Stimulated activated CD8-positive, alpha-beta memory T cell treated with anti-CD3 and anti-CD28 coated beads, Interleukin-15, amount 100 ng/mL, for 24 hours (primary cell): ENCODE measurements at regions not wholly inside any gene's neighbourhood (a gene's known extent, or its start where the extent isn't known, plus 50 kb on each side); places are given as distances from the start of the nearest gene placed in this dataset.
"Not testable (repeated sequence)": the region's sequence is repeated elsewhere in the genome, so short reads cannot be mapped to it uniquely, and the experiment has no call there.

ENCODE experiments used
- DNase-seq: peaks from one replicate; pipeline ENCODE4 v3.0.0-alpha.2; 2020; ENCODE audit warnings: low read depth

DNA sequence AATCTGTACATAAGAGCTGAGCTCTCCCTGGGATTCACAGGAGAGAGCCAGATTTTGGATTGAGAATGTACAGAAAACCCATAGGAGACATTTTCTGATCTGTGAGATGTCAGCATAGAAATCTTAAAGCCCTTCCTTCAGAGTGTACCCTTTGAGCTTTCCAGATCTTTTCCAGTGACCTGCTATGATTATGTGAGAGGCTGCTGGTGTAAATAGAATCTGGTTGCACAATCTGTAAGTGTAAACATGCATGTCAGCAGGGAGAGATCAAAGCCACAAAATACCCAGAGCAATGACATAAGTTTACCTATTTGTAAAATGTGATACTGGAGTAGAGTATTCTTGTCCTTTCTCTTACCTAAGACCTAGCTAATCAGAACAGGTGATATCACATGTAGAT lies 471.9 kb downstream of the FOXD4L5 start:
- DNase-seq, result not testable (repeated sequence)

DNA sequence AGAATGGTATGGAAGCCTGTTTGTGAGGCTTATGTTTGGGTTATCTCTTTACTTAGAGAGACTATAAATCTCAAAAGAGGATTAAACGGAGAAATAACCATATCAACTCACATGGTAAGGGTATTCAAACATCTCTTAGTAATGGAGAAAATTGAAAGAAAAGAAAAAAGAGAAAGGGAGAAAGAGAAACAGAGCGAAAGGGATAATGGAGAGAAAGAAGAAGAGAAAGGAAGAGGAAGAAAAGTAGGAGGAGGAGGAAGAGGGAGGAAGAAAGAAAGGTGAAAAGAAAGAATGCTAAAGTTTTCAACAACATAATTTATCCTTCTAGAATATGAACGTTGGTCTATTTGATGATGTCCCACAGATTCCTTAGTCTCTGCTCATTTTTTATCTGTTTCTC lies 506.3 kb downstream of the FOXD4L5 start:
- not testable (repeated sequence) for DNase-seq

DNA sequence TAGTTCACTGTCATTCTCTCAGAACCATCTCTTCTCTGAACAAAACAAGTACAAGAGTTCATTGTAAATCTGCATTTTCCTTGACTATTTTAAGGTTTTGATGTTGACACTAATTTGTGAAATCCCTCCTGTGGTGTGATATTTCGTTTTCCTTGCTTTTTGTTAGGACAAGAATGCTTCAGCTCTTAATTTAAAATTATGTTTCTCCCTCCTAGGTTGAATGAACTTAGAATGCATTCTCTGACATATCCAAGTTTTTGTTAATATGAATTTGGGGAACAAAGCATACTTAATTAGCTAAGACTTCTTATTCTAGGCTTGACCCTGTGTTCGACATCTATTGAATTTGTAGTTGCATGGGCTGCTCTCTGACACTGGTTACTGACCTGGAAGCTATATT lies 508.7 kb downstream of the FOXD4L5 start:
- DNase-seq, result not testable (repeated sequence)

DNA sequence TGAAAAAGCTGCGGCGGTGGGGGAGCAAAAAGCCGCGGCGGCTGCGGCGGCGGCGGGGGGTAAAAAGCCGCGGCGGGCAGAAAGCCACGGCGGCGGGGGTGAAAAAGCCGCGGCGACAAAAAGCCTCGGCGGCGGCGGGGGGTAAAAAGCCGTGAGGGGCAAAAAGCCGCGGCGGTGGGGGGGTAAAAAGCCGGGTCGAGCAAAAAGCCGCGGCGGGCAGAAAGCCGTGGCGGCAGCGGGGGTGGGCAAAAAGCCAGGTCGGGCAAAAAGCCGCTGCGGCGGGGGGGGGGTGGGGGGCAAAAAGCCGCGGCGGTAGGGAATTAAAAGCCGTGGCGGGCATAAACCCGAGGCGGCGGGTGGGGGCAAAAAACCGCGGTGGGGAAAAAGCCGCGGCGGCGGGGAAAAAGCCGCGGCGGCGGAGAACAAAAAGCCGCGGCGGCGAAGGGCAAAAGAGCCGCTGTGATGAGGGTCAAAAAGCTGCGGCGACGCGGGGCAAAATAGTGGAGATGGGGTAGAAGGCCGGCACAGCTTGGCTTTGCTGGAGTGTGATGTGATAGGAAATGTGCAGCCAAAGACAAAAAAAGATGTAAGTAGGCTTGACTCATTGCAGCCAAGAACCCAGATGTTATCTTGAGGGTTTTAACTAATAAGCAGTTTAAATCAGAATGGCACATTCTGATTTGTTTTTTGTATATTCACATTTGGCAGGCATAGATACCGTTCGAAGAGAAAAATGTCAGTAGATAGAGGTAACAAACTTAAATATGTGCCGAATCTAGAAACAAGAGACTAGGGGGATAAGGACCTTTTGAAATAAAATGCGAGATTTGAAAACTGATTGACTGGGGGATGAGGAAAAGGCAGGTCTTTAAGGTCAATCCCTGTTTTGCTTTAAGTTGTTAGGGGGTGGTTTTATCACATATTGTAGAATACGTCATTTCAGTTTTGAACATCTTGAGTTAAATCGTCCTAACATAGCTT lies 509.9 kb downstream of the FOXD4L5 start:
- not testable (repeated sequence) for DNase-seq

DNA sequence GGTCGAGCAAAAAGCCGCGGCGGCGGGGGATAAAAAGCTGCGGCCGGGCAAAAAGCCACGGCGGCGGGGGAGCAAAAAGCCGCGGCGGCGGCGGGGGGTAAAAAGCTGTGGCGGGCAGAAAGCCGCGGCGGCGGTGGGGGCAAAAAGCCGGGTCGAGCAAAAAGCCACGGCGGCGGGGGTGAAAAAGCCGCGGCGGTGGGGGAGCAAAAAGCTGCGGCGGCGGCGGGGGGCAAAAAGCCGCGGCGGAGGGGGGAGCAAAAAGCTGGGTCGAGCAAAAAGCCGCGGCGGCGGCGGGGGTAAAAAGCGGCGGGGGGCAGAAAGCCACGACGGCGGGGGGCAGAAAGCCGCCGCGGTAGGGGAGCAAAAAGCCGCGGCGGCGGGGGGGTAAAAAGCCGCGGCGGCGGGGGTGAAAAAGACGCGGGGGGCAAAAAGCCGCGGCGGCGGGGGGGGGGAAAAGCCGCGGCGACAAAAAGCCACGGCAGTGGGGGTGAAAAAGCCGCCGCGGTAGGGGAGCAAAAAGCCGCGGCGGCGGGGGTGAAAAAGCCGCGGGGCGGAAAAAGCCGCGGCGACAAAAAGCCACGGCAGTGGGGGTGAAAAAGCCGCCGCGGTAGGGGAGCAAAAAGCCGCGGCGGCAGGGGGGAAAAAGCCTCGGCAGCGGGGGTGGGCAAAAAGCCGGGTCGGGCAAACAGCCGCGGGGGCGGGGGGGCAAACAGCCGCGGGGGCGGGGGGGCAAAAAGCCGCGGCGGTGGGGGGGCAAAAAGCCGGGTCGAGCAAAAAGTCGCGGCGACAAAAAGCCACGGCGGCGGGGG lies 510.8 kb downstream of the FOXD4L5 start:
- peak; percentile 0 for DNase-seq

DNA sequence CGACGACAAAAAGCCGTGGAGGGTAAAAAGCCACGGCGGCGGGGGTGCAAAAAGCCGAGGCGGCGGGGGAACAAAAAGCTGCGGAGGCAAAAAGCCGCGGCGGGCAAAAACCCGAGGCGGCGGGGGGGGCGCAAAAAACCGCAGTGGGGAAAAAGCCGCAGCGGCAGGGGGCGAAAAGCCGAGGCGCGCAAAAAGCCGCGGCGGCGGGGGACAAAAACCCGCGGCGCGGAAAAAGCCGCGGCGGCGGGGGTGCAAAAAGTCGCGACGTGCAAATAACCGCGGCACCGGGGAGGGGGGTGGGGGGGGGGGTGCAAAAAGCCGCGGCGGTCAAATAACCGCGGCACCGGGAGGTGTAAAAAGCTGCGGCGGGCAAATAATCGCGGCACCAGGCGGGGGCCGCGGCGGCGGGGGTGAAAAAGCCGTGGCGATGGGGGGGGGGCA lies 511.5 kb downstream of the FOXD4L5 start:
- peak; percentile 0 for DNase-seq

DNA sequence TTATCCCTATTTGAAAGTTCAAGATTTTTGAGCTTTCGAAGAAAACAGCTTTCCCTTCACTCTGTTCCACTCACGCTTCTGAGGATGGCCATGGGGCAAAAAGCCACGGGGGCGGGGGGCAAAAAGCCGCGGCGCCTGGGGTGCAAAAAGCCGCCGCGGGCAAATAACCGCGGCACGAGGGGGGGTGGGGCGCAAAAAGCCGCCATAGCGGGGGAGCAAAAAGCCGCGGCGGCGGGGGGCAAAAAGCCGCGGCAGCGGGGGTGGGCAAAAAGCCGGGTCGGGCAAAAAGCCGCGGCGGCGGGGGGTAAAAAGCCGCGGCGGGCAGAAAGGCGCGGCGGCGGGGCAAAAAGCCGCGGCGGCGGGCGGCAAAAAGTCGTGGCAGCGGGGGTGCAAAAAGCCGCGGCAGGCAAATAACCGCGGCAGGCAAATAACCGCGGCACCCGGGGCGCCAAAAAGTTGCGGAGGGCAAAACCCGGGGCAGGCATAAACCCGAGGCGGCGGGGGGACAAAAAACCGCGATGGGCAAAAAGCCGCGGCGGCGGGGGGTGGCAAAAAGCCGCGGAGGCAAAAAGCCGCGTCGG lies 512.2 kb downstream of the FOXD4L5 start:
- DNase-seq, result not testable (repeated sequence)

DNA sequence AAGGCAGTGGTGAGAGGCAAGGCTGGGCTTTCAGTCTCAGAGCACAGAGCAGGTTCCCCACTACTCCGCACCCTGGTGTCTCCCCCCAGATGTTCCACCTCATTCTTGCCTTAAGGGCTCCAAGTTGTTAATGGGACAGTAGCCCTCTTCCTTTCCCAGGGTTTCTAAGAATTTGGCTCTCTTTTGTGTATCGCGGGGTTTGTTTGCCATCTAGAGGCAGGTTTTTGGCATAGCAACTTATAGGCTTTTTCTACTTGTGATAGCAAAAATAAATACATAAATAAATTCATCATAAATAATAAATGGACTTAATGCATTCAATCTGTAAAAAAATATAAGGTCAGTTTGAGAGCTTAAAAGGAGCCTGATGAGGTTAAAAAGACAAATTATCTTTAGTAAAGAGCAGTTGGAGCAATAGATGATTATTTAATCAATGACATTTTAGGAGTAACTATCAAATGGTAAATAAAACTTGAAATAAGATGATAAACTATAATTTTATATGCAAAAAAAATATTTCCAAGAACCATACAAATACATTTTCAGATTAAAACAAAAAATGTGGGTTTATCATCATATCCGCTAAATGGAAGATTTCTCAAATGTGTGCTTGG lies 512.8 kb downstream of the FOXD4L5 start:
- not testable (repeated sequence) for DNase-seq
